ENCODE measurements at regions not wholly inside any gene's neighbourhood (a gene's known extent, or its start where the extent isn't known, plus 50 kb on each side); places are given as distances from the start of the nearest gene placed in this dataset.

GRCh38 chr18:38081516-38081915, 515.9 kb upstream of the CELF4 start:
- DNase-seq (ENCODE audit: low read depth): no peak

- no peak for DNase-seq (ENCODE audit: low read depth)
Observed at GRCh38 chr18:38077229-38077628, 511.6 kb upstream of the CELF4 start.

DNA sequence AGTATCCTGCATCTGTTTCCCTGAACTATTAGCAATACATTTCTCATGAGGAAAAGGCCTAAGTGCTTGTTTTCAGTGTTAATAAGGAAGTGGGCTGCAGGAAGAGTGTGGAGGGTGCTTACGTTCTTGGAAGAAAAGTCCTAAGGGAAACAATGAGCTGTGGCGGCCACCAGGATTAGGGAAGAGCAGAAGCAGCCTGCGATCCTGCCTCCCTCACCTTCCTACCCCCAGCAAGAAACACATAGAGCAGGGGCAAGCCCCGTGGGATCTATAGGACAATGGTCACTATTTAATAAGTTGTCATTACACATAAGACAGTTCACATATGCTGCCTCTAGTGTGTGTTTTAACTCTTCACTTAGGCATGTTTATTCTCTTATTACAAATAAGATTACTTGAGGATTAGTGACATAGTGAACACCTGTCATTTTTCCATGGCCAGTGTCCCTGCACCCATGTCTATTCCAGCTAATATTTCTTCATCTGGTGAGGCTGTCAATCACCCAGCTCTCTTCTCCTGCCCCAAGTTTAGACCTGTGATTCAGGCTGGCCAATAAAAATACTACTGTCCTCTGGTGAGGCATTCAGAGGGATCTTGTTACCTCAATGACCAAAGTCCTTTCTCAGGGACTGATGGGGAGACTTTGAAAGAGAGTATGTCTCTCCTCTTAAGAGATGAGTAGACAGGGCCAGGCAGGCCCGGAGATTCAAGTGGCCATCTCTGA, 510.9 kb upstream of the CELF4 start:
- DNase-seq (ENCODE audit: low read depth): no peak

GRCh38 chr18:38074298-38074876, 508.8 kb upstream of the CELF4 start:
- DNase-seq (ENCODE audit: low read depth): no peak

- DNase-seq (ENCODE audit: low read depth): no peak
Observed at GRCh38 chr18:38067821-38068220, 502.2 kb upstream of the CELF4 start.

GRCh38 chr18:38067086-38067485, 501.5 kb upstream of the CELF4 start:
- DNase-seq (ENCODE audit: low read depth): no peak

- DNase-seq (ENCODE audit: low read depth): no peak
Observed at GRCh38 chr18:38052879-38053590, 487.4 kb upstream of the CELF4 start.

GRCh38 chr18:38047820-38048219, 482.2 kb upstream of the CELF4 start:
- no peak for DNase-seq (ENCODE audit: low read depth)

GRCh38 chr18:38046651-38047050, 481.1 kb upstream of the CELF4 start:
- DNase-seq (ENCODE audit: low read depth): no peak

GRCh38 chr18:38045845-38046244, 480.2 kb upstream of the CELF4 start:
- no peak for DNase-seq (ENCODE audit: low read depth)

DNA sequence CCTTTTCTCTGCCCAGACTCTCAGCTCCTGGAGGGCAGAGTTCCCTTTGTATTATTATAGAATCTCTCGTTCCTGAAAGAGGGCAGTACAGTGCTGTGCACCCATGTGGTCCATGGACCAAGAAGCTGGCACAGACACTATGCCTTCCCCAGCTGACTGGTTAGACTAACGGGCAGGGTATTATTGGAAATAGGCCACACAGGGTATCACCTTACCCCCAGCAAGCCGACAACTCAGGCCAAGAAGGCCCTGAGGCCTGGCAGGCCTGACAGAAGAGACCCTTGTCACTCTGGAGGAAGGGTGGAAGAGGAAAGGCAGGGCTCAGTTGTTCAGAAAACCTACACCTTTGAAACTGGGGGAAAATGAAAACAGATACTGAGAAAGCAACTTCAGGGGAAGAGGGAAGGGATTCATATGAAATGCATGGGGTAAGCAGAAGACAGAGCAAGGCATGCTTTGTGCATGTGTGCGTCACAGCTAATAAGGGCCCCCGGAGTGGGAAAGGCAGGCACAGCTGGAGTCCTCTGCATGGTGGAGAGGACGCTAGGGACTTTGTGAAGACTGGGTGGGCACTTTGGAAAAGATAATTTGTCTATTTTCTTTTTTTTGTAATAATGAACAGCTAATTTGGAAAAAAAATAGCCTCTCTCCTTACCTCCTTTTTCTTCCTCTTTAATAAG, 476.8 kb upstream of the CELF4 start:
- no peak for DNase-seq (ENCODE audit: low read depth)

GRCh38 chr18:38038242-38038641, 472.6 kb upstream of the CELF4 start:
- DNase-seq (ENCODE audit: low read depth): no peak

DNA sequence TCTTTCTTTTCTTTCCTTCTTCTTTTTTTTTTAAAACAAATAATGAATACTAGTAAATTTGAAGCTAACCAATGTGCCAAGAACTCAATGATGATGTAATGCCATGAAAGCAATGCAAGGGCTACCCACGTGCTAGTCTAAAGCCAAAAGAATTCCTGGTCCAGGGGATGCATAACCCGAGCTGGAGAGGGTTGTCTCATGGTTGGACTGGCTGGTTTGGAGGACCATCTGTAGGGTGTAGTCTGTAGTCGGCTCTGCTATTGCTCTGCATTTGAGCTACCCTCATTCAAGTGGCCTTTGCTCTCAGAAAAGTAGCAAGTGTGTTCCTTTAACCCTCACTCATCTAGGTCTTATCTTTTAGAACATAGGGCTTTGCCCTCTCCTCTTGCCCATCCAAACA, 469.6 kb upstream of the CELF4 start:
- DNase-seq (ENCODE audit: low read depth): no peak

DNA sequence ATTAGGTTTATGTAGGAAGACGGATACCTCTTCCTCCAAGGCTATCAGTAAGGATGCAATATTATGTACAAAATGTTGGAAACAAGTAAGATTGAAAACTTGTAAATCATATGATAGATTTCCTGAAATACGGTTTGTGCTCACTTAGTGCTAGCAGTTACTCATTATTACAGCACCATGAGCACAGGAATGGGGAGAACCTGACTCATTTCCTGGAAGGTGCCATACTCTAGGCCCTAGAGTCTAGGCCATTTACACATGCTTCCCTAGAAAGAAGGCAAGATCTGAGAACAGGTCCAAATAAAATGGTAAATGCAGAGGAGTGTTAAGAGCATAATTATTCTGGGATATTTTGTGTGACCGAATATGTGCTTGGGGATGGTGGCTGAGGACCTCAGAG, 467.7 kb upstream of the CELF4 start:
- DNase-seq (ENCODE audit: low read depth): no peak

DNA sequence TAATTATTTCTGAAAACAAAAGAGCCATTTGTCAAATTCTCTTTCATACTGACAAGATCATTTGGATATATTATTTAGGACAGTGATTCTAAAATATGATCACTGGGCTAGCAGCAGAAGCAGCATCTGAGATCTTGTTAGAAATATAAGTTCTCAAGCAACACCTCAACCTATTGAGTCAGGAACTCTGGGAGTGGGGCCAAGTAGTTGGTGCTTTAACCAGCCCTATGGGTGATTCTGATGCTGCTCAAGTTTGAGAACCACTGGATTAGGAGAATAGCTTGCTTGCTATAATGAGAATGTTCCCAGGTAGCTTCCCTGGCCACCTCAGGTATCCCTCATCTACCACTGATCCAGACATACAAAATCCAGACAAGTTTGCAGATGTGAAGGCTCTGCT, 466.9 kb upstream of the CELF4 start:
- no peak for DNase-seq (ENCODE audit: low read depth)

- DNase-seq (ENCODE audit: low read depth): no peak
Observed at GRCh38 chr18:38028946-38029345, 463.3 kb upstream of the CELF4 start.

- DNase-seq (ENCODE audit: low read depth): peak; percentile 50
Observed at GRCh38 chr18:38025433-38026038, 459.9 kb upstream of the CELF4 start.

DNA sequence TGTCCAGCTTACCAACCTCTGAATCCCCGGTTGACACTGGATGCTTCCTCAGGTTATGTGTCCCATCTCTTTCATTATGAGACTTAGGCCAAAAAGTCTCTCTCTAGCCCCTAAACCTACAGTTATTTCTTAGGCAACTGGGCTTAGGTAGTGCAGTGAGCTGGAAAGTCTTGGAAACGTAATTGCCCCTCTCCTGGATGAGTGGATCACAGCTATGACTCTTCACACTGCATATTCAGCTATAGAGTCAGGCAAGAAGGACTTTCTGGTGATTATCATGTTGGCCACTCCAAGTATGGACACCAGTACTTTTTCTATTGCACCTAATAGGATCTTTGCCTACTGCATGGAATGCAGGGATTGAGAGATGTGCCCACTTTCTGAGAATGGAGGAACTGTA, 458.3 kb upstream of the CELF4 start:
- DNase-seq (ENCODE audit: low read depth): no peak

DNA sequence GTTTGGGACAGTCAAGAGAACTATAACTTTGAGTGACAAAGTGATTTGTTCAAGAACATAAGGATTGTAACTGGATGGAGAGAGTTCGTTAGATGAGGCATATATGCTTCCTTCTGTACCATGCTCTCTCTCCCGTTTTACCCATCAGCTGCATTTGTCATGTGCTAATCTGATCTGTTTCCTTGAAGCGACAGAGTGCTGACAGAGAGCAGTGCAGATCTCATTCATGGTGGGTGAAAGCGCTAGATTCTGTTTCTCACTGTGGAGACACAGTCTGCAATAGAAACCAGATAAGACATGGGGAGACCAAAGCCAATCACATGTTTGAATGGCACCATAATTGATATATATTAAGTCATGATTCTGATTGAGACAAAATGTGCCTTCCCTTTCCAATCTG, 456.6 kb upstream of the CELF4 start:
- no peak for DNase-seq (ENCODE audit: low read depth)

- no peak for DNase-seq (ENCODE audit: low read depth)
Observed at GRCh38 chr18:38019292-38019691, 453.7 kb upstream of the CELF4 start.

- DNase-seq (ENCODE audit: low read depth): no peak
Observed at GRCh38 chr18:38010971-38011857, 445.6 kb upstream of the CELF4 start.

Data from non-pigmented ciliary epithelial cell (primary cell).